C4-2B (cell line): ENCODE measurements at regions not wholly inside any gene's neighbourhood (a gene's known extent, or its start where the extent isn't known, plus 50 kb on each side); places are given as distances from the start of the nearest gene placed in this dataset.

ENCODE experiments used
- H3K27ac ChIP-seq: fragments of 450-650 bp; 2 replicates; pipeline ENCODE4 v1.5.1; 2017
- ZFX ChIP-seq: fragments of 450-650 bp; IDR thresholded peaks from 2 replicates; pipeline ENCODE4 v1.6.1; 2017
- TF ChIP-seq, protein P1 (sequence below): fragments of 450-650 bp; conservative IDR thresholded peaks from 2 replicates; pipeline ENCODE4 v1.5.1; 2017; ENCODE audit warnings: mild to moderate bottlenecking

DNA sequence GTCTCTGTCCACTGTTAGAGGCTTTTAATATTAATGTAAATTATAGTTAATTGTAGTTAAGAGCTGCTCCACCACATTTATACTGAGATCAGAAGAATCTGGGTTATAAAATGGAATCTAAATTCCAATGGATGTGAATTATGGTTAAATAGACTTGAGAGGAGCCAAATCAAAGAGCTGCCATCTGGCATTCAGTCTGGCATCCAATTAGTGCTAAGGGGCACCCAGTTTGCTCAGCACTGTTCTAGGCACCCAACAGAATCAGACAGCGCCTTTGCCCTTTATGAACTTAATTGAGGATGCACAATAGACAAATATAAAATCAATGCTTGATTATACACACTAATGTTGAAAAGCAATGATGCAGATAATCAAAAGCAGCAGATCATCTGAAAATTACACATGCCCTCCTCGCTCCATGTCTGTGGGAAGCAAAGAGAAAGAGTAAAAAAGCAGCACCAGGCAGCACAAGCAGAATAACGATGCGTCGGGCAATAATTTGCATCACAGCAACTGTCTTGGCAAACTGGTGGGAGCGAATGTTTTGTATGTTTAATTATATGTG lies 310.1 kb downstream of the BRINP2 start:
- no peak overlapping the region for H3K27ac ChIP-seq
- no peak for TF ChIP-seq ZFX
- TF ChIP-seq, protein P1, sequence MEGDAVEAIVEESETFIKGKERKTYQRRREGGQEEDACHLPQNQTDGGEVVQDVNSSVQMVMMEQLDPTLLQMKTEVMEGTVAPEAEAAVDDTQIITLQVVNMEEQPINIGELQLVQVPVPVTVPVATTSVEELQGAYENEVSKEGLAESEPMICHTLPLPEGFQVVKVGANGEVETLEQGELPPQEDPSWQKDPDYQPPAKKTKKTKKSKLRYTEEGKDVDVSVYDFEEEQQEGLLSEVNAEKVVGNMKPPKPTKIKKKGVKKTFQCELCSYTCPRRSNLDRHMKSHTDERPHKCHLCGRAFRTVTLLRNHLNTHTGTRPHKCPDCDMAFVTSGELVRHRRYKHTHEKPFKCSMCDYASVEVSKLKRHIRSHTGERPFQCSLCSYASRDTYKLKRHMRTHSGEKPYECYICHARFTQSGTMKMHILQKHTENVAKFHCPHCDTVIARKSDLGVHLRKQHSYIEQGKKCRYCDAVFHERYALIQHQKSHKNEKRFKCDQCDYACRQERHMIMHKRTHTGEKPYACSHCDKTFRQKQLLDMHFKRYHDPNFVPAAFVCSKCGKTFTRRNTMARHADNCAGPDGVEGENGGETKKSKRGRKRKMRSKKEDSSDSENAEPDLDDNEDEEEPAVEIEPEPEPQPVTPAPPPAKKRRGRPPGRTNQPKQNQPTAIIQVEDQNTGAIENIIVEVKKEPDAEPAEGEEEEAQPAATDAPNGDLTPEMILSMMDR: no peak

DNA sequence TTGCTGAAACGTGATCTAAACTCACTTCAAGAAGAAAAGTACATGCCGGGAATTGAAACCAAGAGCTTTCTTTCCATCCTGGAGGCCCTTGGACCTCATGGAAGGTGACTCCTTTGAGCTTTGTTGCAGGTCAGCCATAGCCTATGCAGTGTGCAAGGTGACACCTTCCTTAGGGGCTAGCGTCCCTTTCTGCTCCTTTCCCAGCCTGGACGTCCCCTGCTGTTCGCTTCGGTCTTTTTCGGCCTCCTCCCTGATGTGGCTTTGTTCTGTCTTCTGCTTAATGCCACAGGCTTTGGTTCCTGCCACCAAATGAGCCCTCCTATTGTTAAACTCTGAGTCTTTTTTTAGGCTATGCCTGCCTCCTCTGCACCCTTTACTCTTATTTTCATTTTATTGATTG lies 308.8 kb downstream of the BRINP2 start:
- TF ChIP-seq, protein P1: no peak
- TF ChIP-seq ZFX: no peak
- H3K27ac ChIP-seq: no peak overlapping the region

DNA sequence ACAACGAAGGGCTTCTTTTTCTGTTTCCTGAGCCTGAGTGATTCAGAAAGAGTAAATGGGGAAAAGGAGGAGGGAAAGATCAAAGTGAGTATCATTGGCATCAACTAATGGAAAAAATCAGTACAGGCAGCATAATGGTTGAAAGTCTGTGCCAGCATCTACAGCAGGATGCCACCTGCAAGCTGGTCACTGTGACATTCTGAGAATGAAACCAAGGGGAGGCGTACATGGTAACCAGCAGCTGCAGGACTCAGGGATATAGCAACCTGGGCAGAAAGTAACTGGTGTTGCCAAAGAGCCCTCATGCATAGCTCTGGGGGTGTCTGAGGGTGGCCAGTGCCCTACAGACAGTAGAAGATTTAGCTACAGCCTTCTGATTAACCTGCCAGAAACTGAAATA lies 305.9 kb downstream of the BRINP2 start:
- TF ChIP-seq, protein P1: no peak
- no peak for TF ChIP-seq ZFX
- no peak overlapping the region for H3K27ac ChIP-seq

DNA sequence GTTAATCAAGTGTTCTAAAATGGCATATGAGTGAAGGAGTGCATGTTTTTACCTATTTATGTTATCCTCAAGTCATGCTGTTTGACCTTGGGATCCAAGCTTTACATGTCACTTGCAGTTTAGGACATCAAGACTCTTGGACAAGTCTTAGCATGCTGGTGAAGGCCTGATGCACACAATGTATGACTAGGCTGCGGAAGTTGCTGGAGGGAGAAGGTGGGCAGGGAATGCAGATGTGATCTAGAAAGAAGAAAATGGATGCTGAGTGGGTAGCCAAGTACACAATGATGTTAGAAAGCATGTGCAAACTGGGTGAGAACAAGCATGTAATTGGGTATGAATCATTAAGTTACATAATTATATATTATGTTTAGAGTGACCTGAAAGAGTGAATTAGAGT lies 301.8 kb downstream of the BRINP2 start:
- no peak overlapping the region for H3K27ac ChIP-seq
- TF ChIP-seq, protein P1: no peak
- TF ChIP-seq ZFX: no peak

DNA sequence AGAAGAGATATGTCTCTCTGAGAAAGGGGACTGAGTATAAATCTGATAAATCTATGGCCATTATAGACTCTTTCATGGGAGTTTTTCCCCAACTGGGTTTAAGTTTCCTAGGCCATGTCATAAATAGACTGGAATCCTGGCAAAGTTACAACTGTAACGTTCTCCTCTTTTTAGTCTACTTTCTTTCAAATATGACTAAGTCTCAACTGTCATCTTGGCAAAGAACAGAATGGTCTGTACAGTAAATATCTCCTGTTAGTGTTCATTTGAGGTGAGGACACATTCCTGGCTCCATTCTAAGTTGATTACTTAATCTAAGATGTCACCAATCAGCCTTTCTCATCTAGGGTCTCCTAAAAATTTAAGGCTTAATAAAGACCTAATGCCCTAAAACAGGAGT lies 300.5 kb downstream of the BRINP2 start:
- no peak overlapping the region for H3K27ac ChIP-seq
- TF ChIP-seq, protein P1: no peak
- no peak for TF ChIP-seq ZFX

DNA sequence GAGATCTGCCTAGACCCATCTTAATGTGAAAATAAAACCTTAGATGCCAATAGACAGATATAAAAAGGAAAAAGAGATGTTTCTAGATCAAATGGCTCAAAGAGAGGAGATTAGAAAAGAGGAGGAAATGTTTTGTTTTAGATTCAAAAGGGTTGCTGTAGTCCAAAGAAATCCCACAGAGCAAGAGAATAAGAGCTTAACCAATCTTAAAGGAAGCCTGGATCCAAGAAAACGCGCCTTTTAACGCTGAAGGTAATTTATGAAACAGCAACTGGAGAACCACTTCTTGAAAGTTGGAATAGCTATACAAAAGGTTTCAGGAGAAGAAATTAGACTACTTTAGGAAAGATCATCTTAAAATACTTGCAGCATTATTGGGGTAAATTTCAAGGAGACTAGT lies 298.8 kb downstream of the BRINP2 start:
- H3K27ac ChIP-seq: no peak overlapping the region
- TF ChIP-seq, protein P1: no peak
- TF ChIP-seq ZFX: no peak

DNA sequence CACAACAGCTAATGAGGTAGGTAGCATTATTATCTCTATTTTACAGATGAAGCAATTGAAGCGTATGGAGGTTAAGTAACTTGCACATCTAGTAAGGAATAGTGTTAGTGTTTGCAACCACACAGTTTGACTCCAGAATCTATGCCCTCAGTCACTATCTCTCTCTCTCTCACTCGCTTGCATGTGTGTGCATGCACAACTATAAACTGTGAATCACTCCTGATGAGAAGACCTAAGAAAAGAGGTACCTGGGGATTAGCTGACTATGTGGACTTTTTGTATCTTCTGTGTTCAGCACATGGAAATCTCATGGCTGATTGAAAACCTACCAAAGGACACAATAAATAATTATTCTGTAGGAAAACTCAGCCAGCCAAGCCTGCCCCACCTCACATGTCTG lies 295.5 kb downstream of the BRINP2 start:
- TF ChIP-seq ZFX: no peak
- TF ChIP-seq, protein P1: no peak
- H3K27ac ChIP-seq: no peak overlapping the region
